GM19324 (cell line): ENCODE measurements at regions not wholly inside any gene's neighbourhood (a gene's known extent, or its start where the extent isn't known, plus 50 kb on each side); places are given as distances from the start of the nearest gene placed in this dataset.

Experiments
- ATAC-seq: cut with Tn5 transposase; IDR thresholded peaks from one replicate; pipeline ENCODE4 v1.9.1; 2021; ENCODE audit warnings: mild to moderate bottlenecking, moderate library complexity; ENCODE audit not compliant: unreplicated experiment, low FRiP score

DNA sequence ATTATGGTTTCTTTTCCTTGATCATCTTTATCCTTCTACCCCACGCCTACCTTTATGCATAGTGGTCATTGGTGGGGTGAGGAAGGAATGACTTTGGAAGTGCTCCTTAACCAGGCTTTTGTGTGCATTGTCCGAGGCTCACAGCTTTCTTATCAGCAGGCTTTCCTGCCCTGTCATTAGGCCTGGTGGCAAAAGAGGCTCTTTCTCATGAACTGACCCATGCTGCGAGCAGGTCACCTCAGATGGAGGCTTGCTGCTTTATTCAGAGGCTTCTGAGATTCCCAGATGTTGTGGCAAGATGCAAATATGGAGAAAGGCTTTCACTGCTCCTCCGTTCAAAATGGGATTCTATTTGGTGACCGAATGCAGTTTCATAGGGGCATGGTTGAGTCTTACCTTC, 57.4 kb upstream of the DMRTA1 start:
- ATAC-seq: no peak

- ATAC-seq: no peak
Measured at GRCh38 chr9:22392523-22392922, 54.1 kb upstream of the DMRTA1 start.

GRCh38 chr9:22395687-22396141, 50.9 kb upstream of the DMRTA1 start:
- no peak for ATAC-seq
